Sigmoid colon (tissue), 6 donors: ENCODE measurements at regions not wholly inside any gene's neighbourhood (a gene's known extent, or its start where the extent isn't known, plus 50 kb on each side); places are given as distances from the start of the nearest gene placed in this dataset.

Experiments used
- DNase-seq: peaks from one replicate; pipeline ENCODE4 v3.0.0-alpha.2; 2019
- H3K27ac ChIP-seq, 4 donors: fragments of 200-600 bp; sonication (generic); one replicate each; pipeline ENCODE4 v1.5.1; 2016 to 2019; ENCODE audit warnings: mild to moderate bottlenecking in 1 of 4
- H3K27me3 ChIP-seq, 3 donors: fragments of 200-600 bp; sonication (generic); one replicate each; pipeline ENCODE4 v1.5.1; 2019; ENCODE audit warnings: mild to moderate bottlenecking in 1 of 3
- H3K36me3 ChIP-seq, 4 donors: fragments of 200-600 bp; sonication (generic); one replicate each; pipeline ENCODE4 v1.5.1; 2016 to 2019
- H3K4me1 ChIP-seq, 4 donors: fragments of 200-600 bp; sonication (generic); one replicate each; pipeline ENCODE4 v1.5.1; 2017 to 2019
- H3K4me3 ChIP-seq, 4 donors: fragments of 200-600 bp; sonication (generic); one replicate each; pipeline ENCODE4 v1.5.1; 2017 to 2019; ENCODE audit warnings: mild to moderate bottlenecking in 2 of 4, moderate library complexity in 1 of 4
- H3K9me3 ChIP-seq, 4 donors: fragments of 200-600 bp in 3 of 4; sonication (generic) in 3 of 4; one replicate each; pipeline versions ENCODE4 v1.5.1 to v1.6.1; 2013 to 2019
- CTCF ChIP-seq, 4 experiments: fragments of 450-650 bp in 3 of 4; fragments of 200-600 bp in 1 of 4; IDR thresholded peaks; one replicate each; pipeline ENCODE4 v1.5.1; 2016 to 2019; ENCODE audit warnings: antibody characterized with exemption in 4 of 4, mild to moderate bottlenecking in 3 of 4, moderate library complexity in 2 of 4
- EP300 ChIP-seq, 4 donors: sonication (generic); formaldehyde crosslinking; IDR thresholded peaks; one replicate each; pipeline ENCODE4 v1.6.1; 2017; ENCODE audit warnings: antibody characterized with exemption in 4 of 4
- POLR2A ChIP-seq, 2 donors: fragments of 450-650 bp; IDR thresholded peaks; one replicate each; pipeline ENCODE4 v1.6.1; 2016; ENCODE audit warnings: antibody characterized with exemption in 2 of 2, mild to moderate bottlenecking in 2 of 2, moderate library complexity in 2 of 2
- POLR2AphosphoS5 ChIP-seq, 4 donors: sonication (generic); formaldehyde crosslinking; IDR thresholded peaks; one replicate each; pipeline ENCODE4 v1.6.1; 2017; ENCODE audit warnings: antibody characterized with exemption in 4 of 4
- WGBS, 2 donors: extraction: QIAGEN DNeasy Blood & Tissue Kit; methylation state at CpG; one replicate each; pipeline ENCODE4 v1.1.7; 2013; 5-methylcytosine and 5-hydroxymethylcytosine counted together
- intact Hi-C: fragments of 100-400 bp; cut with DNase I; formaldehyde crosslinking; loops from one replicate; pipeline ENCODE4 v1.15.1; 2023
- donor health status: healthy with polysubstance abuse.
- donor health status: healthy.

GRCh38 chr4:179738822-179739221 is 2296.6 kb upstream of the AGA start:
- 54 to 59% methylated on average over 3 of the region's 3 CpGs for WGBS, 2 donors
- TF ChIP-seq CTCF (IDR thresholded peaks at IDR 0.05) (no peak), POLR2AphosphoS5 (IDR thresholded peaks at IDR 0.05) (no peak), EP300 (IDR thresholded peaks at IDR 0.05) (no peak), POLR2A (IDR thresholded peaks at IDR 0.05) (no peak)
- Histone ChIP-seq H3K27ac (no peak overlapping the region), H3K36me3 (no peaks in the 10 kb centered on the region), H3K9me3 (peaks cover 0 to 2% (median 0%) of the 10 kb centered on the region in 4 donors), H3K4me3 (no peak overlapping the region), H3K4me1 (no peaks in the 10 kb centered on the region), H3K27me3 (no peaks in the 10 kb centered on the region)
- intact Hi-C loops: no loop called here
- no peak for DNase-seq

DNA sequence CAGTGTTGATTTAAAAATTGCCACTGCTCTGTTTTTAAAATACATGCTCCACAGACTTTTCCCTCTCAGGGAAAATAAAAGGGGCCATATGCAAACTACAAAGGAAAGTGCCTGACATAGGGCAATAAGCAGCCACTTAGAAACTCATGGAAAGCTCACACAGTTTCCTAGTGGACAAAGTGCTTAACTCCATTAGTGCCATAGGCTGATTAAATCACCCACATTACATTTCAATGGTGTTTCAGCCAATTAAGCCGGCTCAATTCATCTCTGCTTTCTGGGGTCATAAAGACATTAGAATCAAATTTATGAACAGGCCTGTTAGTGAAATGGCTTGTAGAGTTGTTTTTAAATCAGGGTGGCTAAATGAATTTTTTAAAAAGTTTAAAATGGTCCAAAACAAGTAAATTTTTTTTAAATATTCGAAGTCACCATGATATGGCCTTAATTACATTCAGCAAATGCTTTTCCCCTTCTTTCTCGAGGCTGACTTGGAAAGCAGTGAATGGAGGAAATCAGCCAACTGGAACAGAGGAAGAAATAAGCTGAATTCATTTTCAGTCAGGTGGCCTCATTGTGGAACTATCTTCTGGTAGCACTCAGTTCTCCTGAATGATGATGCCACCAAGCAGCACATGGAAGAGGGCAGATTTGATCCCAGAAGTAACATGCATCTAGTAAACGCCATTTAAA is 2305.1 kb upstream of the AGA start:
- intact Hi-C loops: no loop called here
- TF ChIP-seq CTCF (IDR thresholded peaks at IDR 0.05) (no peak), EP300 (IDR thresholded peaks at IDR 0.05) (no peak)
- WGBS, 2 donors: 66 to 75% methylated on average over 4 of the region's 4 CpGs
- no peak for DNase-seq
- no peaks in the 10 kb centered on the region for H3K36me3 ChIP-seq
- H3K4me3 ChIP-seq: no peak overlapping the region
- H3K27ac ChIP-seq: no peak overlapping the region
- no peaks in the 10 kb centered on the region for H3K27me3 ChIP-seq
- H3K9me3 ChIP-seq: no peaks in the 10 kb centered on the region
- H3K4me1 ChIP-seq: no peaks in the 10 kb centered on the region

DNA sequence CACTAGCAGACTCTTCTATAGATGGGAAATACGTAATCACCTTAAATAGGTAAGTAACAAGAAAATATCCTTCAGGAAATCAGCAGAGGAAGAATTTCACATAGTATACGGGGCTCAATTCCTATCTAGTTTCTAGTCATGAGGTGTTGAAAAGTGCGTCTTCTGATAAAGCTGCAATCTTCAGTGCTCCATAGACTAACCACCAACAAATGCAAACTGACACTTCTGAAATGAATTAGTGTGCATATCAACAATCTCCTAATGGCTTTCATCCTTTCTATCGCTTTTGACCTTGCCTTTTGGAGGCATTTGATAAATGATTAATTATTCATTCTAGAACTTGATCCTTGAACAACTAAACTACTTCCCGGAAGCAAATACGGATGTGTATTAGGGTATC is 2306.6 kb upstream of the AGA start:
- intact Hi-C loops: no loop called here
- no peaks in the 10 kb centered on the region for H3K27me3 ChIP-seq
- H3K4me3 ChIP-seq: no peak overlapping the region
- WGBS, 2 donors: 90 to 92% methylated on average over 6 of the region's 6 CpGs
- TF ChIP-seq EP300 (IDR thresholded peaks at IDR 0.05) (no peak), POLR2AphosphoS5 (IDR thresholded peaks at IDR 0.05) (no peak), CTCF (IDR thresholded peaks at IDR 0.05) (no peak), POLR2A (IDR thresholded peaks at IDR 0.05) (no peak)
- no peak overlapping the region for H3K27ac ChIP-seq
- no peaks in the 10 kb centered on the region for H3K9me3 ChIP-seq
- H3K36me3 ChIP-seq: no peaks in the 10 kb centered on the region
- no peaks in the 10 kb centered on the region for H3K4me1 ChIP-seq
- no peak for DNase-seq

- no peak for DNase-seq
- Histone ChIP-seq H3K27ac (no peak overlapping the region), H3K27me3 (no peaks in the 10 kb centered on the region), H3K4me3 (no peak overlapping the region), H3K9me3 (no peaks in the 10 kb centered on the region), H3K4me1 (no peaks in the 10 kb centered on the region), H3K36me3 (no peaks in the 10 kb centered on the region)
- TF ChIP-seq EP300 (IDR thresholded peaks at IDR 0.05) (no peak), CTCF (IDR thresholded peaks at IDR 0.05) (no peak), POLR2AphosphoS5 (IDR thresholded peaks at IDR 0.05) (no peak), POLR2A (IDR thresholded peaks at IDR 0.05) (no peak)
- WGBS, 2 donors: 17 to 60% methylated on average over 4 of the region's 4 CpGs
- intact Hi-C loops: no loop called here
Measured at GRCh38 chr4:179750374-179750773, 2308.1 kb upstream of the AGA start.

DNA sequence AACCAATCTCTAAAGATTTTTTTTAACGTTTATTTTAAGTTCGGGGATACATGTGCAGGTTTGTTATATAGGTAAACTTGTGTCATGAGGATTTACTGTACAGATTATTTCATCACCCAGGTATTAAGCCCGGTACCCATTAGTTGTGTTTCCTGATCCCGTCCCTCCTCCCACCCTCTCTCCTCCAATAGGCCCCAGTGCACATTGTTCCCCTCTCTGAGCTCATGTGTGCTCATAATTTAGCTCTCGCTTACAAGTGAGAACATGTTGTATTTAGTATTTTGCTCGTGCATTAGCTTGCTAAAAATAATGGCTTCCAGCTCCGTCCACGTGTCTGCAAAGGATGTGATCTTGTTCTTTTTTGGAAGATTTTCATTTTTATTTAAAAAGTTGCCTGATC is 2309.4 kb upstream of the AGA start:
- H3K4me1 ChIP-seq: no peaks in the 10 kb centered on the region
- H3K36me3 ChIP-seq: no peaks in the 10 kb centered on the region
- DNase-seq: no peak
- H3K4me3 ChIP-seq: no peak overlapping the region
- no peaks in the 10 kb centered on the region for H3K9me3 ChIP-seq
- intact Hi-C loops: no loop called here
- H3K27me3 ChIP-seq: no peaks in the 10 kb centered on the region
- TF ChIP-seq POLR2AphosphoS5 (IDR thresholded peaks at IDR 0.05): no peak
- no peak for TF ChIP-seq EP300 (IDR thresholded peaks at IDR 0.05)
- no peak for TF ChIP-seq POLR2A (IDR thresholded peaks at IDR 0.05)
- TF ChIP-seq CTCF (IDR thresholded peaks at IDR 0.05): no peak
- H3K27ac ChIP-seq: no peak overlapping the region
- WGBS, 2 donors: 57 to 73% methylated on average over 8 of the region's 8 CpGs
